H1 (cell line): ENCODE measurements at regions not wholly inside any gene's neighbourhood (a gene's known extent, or its start where the extent isn't known, plus 50 kb on each side); places are given as distances from the start of the nearest gene placed in this dataset.

Source experiments
- BRCA1 ChIP-seq: IDR thresholded peaks from 2 replicates; pipeline ENCODE4 v1.6.1; 2012; ENCODE audit warnings: low read depth, low read length, improper control_type of control experiment
- CHD7 ChIP-seq: fragments of 300-600 bp; sonication (generic); IDR thresholded peaks from 2 replicates; pipeline ENCODE4 v1.7.1; 2012; ENCODE audit warnings: low read length, moderate library complexity, mild to moderate bottlenecking, inconsistent platforms; ENCODE audit not compliant: insufficient replicate concordance
- EGR1 ChIP-seq: IDR thresholded peaks from 2 replicates; pipeline ENCODE4 v1.6.1; 2011; ENCODE audit warnings: low read depth, low read length, borderline replicate concordance
- HDAC6 ChIP-seq: IDR thresholded peaks from one replicate; pipeline ENCODE4 v1.7.1; 2012; ENCODE audit warnings: low read depth, mild to moderate bottlenecking, inconsistent platforms, low read length, moderate library complexity
- KDM4A ChIP-seq: IDR thresholded peaks from one replicate; pipeline ENCODE4 v1.7.1; 2012; ENCODE audit warnings: low read depth, mild to moderate bottlenecking, moderate library complexity, low read length, inconsistent platforms; ENCODE audit not compliant: severe bottlenecking
- SIN3A ChIP-seq, 2 experiments: IDR thresholded peaks in 1 of 2; conservative IDR thresholded peaks in 1 of 2; 2 replicates each; pipeline ENCODE4 v1.6.1; 2011 to 2012; ENCODE audit warnings: low read length in 2 of 2, improper control_type of control experiment in 1 of 2, low read depth in 1 of 2, mild to moderate bottlenecking in 1 of 2
- SP4 ChIP-seq: IDR thresholded peaks from 2 replicates; pipeline ENCODE4 v1.6.1; 2012; ENCODE audit warnings: low read length, inconsistent platforms
- YY1 ChIP-seq: IDR thresholded peaks from 2 replicates; pipeline ENCODE4 v1.6.1; 2011; ENCODE audit warnings: low read depth, mild to moderate bottlenecking, low read length

- TF ChIP-seq CHD7 (no peak), SIN3A (conservative IDR thresholded peaks at IDR 0.05 in 1 of 2, IDR thresholded peaks at IDR 0.05 in 1 of 2; ENCODE audit: low read depth in 1 of 2, low read length in 2 of 2) (no peak), YY1 (no peak), BRCA1 (no peak), SP4 (no peak), KDM4A (no peak), EGR1 (no peak), HDAC6 (no peak)
Observed at GRCh38 chr16:60407034-60407433, 1629.2 kb downstream of the CDH8 start (continued).
